ENCODE measurements at regions not wholly inside any gene's neighbourhood (a gene's known extent, or its start where the extent isn't known, plus 50 kb on each side); places are given as distances from the start of the nearest gene placed in this dataset.

GRCh38 chr17:73819440-73820395 lies 175.5 kb upstream of the SDK2 start:
- DNase-seq: no peak

- no peak for DNase-seq
Measured at GRCh38 chr17:73820686-73821448, 176.6 kb upstream of the SDK2 start.

- DNase-seq: no peak
Measured at GRCh38 chr17:73821665-73822064, 177.4 kb upstream of the SDK2 start.

GRCh38 chr17:73822371-73822770 lies 178.1 kb upstream of the SDK2 start:
- no peak for DNase-seq

- DNase-seq: no peak
Measured at GRCh38 chr17:73823684-73824083, 179.4 kb upstream of the SDK2 start.

GRCh38 chr17:73824321-73824720 lies 180.1 kb upstream of the SDK2 start:
- no peak for DNase-seq

GRCh38 chr17:73826181-73826871 lies 182.1 kb upstream of the SDK2 start:
- DNase-seq: no peak

GRCh38 chr17:73826872-73827228 lies 182.6 kb upstream of the SDK2 start:
- DNase-seq: no peak

GRCh38 chr17:73827627-73828291 lies 183.5 kb upstream of the SDK2 start:
- DNase-seq: no peak

GRCh38 chr17:73829676-73830280 lies 185.5 kb upstream of the SDK2 start:
- DNase-seq: no peak

- DNase-seq: no peak
Measured at GRCh38 chr17:73831699-73832098, 187.5 kb upstream of the SDK2 start.

- no peak for DNase-seq
Measured at GRCh38 chr17:73833775-73834488, 189.7 kb upstream of the SDK2 start.

GRCh38 chr17:73834684-73835343 lies 190.6 kb upstream of the SDK2 start:
- DNase-seq: no peak

GRCh38 chr17:73835605-73836004 lies 191.4 kb upstream of the SDK2 start:
- no peak for DNase-seq

- DNase-seq: no peak
Measured at GRCh38 chr17:73838815-73839214, 194.6 kb upstream of the SDK2 start.

- no peak for DNase-seq
Measured at GRCh38 chr17:73840829-73841228, 196.6 kb upstream of the SDK2 start.

GRCh38 chr17:73841431-73842060 lies 197.3 kb upstream of the SDK2 start:
- no peak for DNase-seq

GRCh38 chr17:73847952-73848351 lies 203.7 kb upstream of the SDK2 start:
- DNase-seq: no peak

- no peak for DNase-seq
Measured at GRCh38 chr17:73850426-73850825, 206.2 kb upstream of the SDK2 start.

- no peak for DNase-seq
Measured at GRCh38 chr17:73851091-73851490, 206.8 kb upstream of the SDK2 start.

- no peak for DNase-seq
Measured at GRCh38 chr17:73851921-73852320, 207.7 kb upstream of the SDK2 start.
